PC-9 (cell line): ENCODE measurements at regions not wholly inside any gene's neighbourhood (a gene's known extent, or its start where the extent isn't known, plus 50 kb on each side); places are given as distances from the start of the nearest gene placed in this dataset.

Experiments
- CTCF ChIP-seq: fragments of 200-600 bp; sonication (generic); conservative IDR thresholded peaks from 2 replicates; pipeline ENCODE4 v1.6.1; 2017; ENCODE audit warnings: mixed run types, antibody characterized with exemption, mild to moderate bottlenecking, moderate library complexity
- EZH2 ChIP-seq: fragments of 200-600 bp; sonication (generic); IDR thresholded peaks from 2 replicates; pipeline ENCODE4 v1.8.0; 2017; ENCODE audit warnings: antibody characterized with exemption, low read depth

GRCh38 chr1:29567257-29567656 lies 330.9 kb downstream of the PTPRU start:
- TF ChIP-seq CTCF (no peak), EZH2 (no peak)
